ENCODE measurements at regions not wholly inside any gene's neighbourhood (a gene's known extent, or its start where the extent isn't known, plus 50 kb on each side); places are given as distances from the start of the nearest gene placed in this dataset.
A peak's percentile ranks its signal among the peaks of the same experiment; 100 is the strongest.
"Not testable (repeated sequence)": the region's sequence is repeated elsewhere in the genome, so short reads cannot be mapped to it uniquely, and the experiment has no call there.

- peak in 1 of 2 experiments; percentile 43 for DNase-seq
Measured at GRCh38 chr16:87043231-87044031, 273.8 kb downstream of the C16orf95 start.

GRCh38 chr16:87044032-87044382, 273.2 kb downstream of the C16orf95 start:
- no peak for DNase-seq

- no peak for DNase-seq
Measured at GRCh38 chr16:87044829-87045228, 272.4 kb downstream of the C16orf95 start.

GRCh38 chr16:87045466-87046216, 271.6 kb downstream of the C16orf95 start:
- no peak for DNase-seq

GRCh38 chr16:87046235-87046634, 271.0 kb downstream of the C16orf95 start:
- no peak for DNase-seq

GRCh38 chr16:87047221-87048037, 269.8 kb downstream of the C16orf95 start:
- DNase-seq, result no peak

GRCh38 chr16:87048038-87048729, 269.0 kb downstream of the C16orf95 start:
- DNase-seq, result no peak

- DNase-seq, result no peak
Measured at GRCh38 chr16:87048730-87049115, 268.5 kb downstream of the C16orf95 start.

- not testable (repeated sequence) for DNase-seq
Measured at GRCh38 chr16:87049216-87049615, 268.0 kb downstream of the C16orf95 start.

- no peak for DNase-seq
Measured at GRCh38 chr16:87050142-87050541, 267.1 kb downstream of the C16orf95 start.

- DNase-seq, result no peak
Measured at GRCh38 chr16:87051526-87052320, 265.5 kb downstream of the C16orf95 start.

- no peak for DNase-seq
Measured at GRCh38 chr16:87052506-87052905, 264.7 kb downstream of the C16orf95 start.

GRCh38 chr16:87053016-87053982, 263.9 kb downstream of the C16orf95 start:
- no peak for DNase-seq

- no peak for DNase-seq
Measured at GRCh38 chr16:87054154-87054553, 263.0 kb downstream of the C16orf95 start.

GRCh38 chr16:87054856-87055255, 262.3 kb downstream of the C16orf95 start:
- DNase-seq, result no peak

- no peak for DNase-seq
Measured at GRCh38 chr16:87056083-87056482, 261.1 kb downstream of the C16orf95 start.

- no peak for DNase-seq
Measured at GRCh38 chr16:87056551-87056950, 260.6 kb downstream of the C16orf95 start.

GRCh38 chr16:87057211-87057881, 259.8 kb downstream of the C16orf95 start:
- DNase-seq, result no peak

- DNase-seq, result no peak
Measured at GRCh38 chr16:87057951-87058560, 259.1 kb downstream of the C16orf95 start.
